GM12864 (cell line): ENCODE measurements at regions not wholly inside any gene's neighbourhood (a gene's known extent, or its start where the extent isn't known, plus 50 kb on each side); places are given as distances from the start of the nearest gene placed in this dataset.

Experiments
- DNase-seq: peaks from one replicate; pipeline ENCODE4 v3.0.0-alpha.2; 2011; ENCODE audit warnings: low read depth
- H3K4me3 ChIP-seq: 2 replicates; pipeline ENCODE4 v1.5.1; 2011; ENCODE audit warnings: mild to moderate bottlenecking, low read depth, low read length, control low read depth
- TF ChIP-seq, protein P1 (sequence below): IDR thresholded peaks from 2 replicates; pipeline ENCODE4 v1.5.1; 2011; ENCODE audit warnings: low read depth, mild to moderate bottlenecking, moderate library complexity, low read length, control low read depth, inconsistent platforms; ENCODE audit errors: missing control alignments

DNA sequence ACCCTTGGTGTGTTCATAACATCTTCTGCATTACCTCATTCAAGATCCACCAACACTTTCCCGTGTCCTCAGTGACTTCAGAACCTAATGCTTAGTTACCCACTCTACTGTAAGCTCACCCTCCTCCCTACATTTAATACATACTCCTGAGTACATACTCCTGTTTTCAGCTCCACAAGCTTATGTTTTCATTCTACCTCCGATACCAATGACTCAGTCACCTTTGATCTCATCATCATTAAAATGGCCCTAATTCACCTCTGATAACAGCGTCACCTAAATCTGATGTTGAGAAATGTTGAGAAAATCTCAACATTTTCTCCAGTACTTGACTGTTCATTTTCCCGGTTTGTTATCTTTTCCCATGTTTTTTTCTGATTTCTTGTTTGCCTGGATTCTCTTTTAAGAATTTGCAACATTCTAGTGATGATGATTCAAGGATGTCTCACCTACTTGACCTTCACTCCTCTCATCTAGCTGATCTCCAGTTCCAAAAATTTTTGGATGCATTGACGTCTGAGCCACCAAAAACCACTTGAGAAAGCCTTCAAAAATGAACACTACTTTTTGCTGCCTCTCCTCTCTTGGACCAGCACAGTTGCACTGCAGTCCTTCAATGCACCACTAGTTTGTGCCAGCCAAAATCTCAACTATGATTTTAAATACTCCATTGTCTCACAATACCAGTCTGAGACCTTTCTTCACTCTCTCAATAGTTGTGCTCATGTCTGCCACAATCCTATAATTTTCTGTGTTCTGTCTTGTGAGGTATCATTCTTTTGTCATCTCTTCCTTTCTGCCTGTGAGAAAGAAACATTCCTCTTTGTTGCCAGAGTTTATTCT lies 220.7 kb upstream of the SEMA6D start:
- TF ChIP-seq, protein P1, sequence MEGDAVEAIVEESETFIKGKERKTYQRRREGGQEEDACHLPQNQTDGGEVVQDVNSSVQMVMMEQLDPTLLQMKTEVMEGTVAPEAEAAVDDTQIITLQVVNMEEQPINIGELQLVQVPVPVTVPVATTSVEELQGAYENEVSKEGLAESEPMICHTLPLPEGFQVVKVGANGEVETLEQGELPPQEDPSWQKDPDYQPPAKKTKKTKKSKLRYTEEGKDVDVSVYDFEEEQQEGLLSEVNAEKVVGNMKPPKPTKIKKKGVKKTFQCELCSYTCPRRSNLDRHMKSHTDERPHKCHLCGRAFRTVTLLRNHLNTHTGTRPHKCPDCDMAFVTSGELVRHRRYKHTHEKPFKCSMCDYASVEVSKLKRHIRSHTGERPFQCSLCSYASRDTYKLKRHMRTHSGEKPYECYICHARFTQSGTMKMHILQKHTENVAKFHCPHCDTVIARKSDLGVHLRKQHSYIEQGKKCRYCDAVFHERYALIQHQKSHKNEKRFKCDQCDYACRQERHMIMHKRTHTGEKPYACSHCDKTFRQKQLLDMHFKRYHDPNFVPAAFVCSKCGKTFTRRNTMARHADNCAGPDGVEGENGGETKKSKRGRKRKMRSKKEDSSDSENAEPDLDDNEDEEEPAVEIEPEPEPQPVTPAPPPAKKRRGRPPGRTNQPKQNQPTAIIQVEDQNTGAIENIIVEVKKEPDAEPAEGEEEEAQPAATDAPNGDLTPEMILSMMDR, result no peak
- DNase-seq, result no peak
- no peak overlapping the region for H3K4me3 ChIP-seq

DNA sequence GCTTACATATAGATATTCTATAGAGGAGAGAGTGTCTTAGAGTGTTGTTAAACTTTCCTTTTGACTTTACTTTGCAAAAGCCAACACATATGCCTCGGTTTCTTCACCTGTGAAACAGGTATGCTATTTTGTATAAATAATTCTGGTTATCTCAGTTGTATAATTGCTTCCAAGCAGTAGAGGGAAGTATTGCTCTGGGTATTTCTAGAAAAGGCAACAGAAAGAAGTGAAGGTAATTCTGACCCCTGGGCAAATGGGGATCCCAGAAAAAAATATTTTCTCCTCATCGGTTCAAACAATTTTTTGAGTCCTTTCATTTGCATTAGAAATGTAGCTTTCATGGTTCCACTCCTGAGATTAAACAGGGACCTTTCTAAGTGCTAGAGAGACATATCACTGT lies 216.5 kb upstream of the SEMA6D start:
- no peak overlapping the region for H3K4me3 ChIP-seq
- no peak for DNase-seq
- TF ChIP-seq, protein P1, result no peak

DNA sequence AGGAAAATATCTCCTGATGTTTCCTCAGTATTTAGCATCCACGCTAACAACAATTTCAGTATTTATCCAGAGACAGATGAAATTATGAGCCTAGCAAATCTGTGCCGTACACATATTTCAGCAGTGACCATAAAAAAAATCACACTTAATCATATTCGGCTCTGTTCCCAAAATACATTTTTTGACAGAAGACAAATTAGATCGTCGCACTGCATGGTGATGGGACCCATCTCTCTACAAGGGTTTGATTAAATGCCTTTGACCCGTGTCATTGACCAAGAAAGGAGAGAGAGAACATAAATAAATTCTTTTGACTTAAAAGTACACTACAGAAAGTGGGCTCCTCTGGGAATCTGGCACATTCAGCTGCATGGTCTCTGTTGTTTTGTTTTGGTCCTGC lies 215.3 kb upstream of the SEMA6D start:
- no peak overlapping the region for H3K4me3 ChIP-seq
- no peak for DNase-seq
- TF ChIP-seq, protein P1, result no peak

DNA sequence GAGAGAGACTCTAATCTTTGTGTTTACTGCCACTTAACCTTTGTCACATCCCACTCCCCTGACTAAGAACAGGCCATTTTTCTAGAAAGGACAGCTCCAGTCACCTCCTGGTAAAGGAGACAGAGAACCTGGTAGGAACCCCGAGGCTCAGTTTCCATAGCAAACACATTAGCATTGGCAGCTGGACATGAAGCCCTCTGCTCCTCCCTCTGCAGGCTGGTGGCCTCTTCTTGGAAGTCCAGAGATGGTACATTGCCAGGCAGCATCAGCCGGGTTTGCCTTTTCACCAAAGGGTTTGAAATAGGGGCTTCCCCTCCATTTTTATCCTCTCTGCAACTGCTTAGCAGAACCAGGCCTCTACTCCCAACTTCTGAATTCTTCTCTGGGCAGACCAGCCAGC lies 213.4 kb upstream of the SEMA6D start:
- TF ChIP-seq, protein P1, result no peak
- no peak overlapping the region for H3K4me3 ChIP-seq
- DNase-seq, result no peak

DNA sequence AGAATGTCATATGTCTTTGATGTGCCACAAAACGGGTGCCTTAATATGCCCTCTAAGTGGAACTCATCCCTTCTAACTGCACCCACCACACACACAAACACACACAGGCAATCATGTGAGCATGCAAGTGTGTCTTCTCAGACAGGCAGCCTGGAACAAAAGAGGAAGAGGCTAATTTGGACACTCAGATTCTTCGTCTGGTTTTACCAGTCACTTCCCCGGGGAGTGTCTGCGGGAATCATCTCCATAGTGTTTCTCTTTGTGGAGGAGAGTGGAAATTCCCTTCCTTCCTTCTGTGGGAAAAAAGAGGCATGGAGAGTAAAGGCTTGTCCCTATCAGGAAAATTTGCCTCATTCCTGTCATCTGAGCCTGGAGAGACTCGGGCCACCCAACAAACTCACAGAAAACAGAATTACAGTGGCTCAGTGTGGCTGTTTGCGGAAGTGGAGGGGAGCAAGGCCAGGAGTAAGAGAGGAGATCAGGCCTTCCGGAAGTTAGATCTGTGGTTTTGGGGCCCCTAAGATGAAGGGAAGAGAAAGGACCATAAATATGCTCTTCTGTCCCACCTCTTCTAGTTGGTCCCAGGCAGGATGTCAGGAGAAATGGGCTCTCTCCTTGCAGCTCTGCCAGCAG lies 212.6 kb upstream of the SEMA6D start:
- H3K4me3 ChIP-seq, result no peak overlapping the region
- no peak for DNase-seq
- TF ChIP-seq, protein P1, result no peak

DNA sequence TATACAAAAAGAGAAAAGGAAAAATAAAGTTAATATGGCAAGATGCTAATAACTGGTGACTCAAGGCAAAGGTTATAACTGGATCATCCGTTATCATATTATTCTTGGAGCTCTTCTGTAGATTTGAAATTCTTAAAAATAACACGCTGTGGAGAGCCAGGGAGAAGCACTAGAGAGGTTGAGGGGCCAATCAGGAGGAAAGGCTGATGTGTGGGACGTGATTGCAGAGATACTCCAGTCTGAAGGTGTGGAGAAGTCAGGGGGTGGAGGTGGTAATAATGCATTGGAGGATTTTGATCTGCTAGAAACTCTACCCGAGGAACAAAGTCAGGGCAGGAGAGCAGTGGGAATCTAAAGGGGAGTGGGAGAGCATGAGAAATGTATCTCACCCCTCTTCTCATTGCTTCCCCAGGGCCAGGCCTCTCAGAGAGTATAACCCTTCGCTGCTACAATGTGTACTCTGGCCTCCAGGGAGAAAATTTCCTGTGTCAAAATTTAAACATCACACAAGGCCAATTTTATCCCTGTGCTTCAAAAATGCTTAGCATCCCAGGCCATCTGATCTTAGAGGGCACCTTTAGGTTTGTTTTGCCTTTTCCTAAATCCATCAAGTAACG lies 211.5 kb upstream of the SEMA6D start:
- TF ChIP-seq, protein P1, result no peak
- H3K4me3 ChIP-seq, result no peak overlapping the region
- DNase-seq, result no peak
